HUES6 (cell line): ENCODE measurements at regions not wholly inside any gene's neighbourhood (a gene's known extent, or its start where the extent isn't known, plus 50 kb on each side); places are given as distances from the start of the nearest gene placed in this dataset.
"Not testable (repeated sequence)": the region's sequence is repeated elsewhere in the genome, so short reads cannot be mapped to it uniquely, and the experiment has no call there.

Experiments
- H3K27ac ChIP-seq: 2 replicates; pipeline ENCODE4 v1.7.0; 2013; ENCODE audit warnings: low read depth, mild to moderate bottlenecking, low read length, inconsistent platforms
- H3K27me3 ChIP-seq: 2 replicates; pipeline ENCODE4 v1.6.1; 2013; ENCODE audit warnings: low read length; ENCODE audit not compliant: control insufficient read depth, insufficient read depth
- H3K36me3 ChIP-seq: 2 replicates; pipeline ENCODE4 v1.6.1; 2013; ENCODE audit warnings: low read length; ENCODE audit not compliant: control insufficient read depth, insufficient read depth
- H3K4me1 ChIP-seq: 2 replicates; pipeline ENCODE4 v1.6.1; 2013; ENCODE audit warnings: low read length; ENCODE audit not compliant: control insufficient read depth, insufficient read depth
- H3K4me3 ChIP-seq: 2 replicates; pipeline ENCODE4 v1.5.1; 2013; ENCODE audit warnings: low read depth, low read length
- H3K9ac ChIP-seq: one replicate; pipeline ENCODE4 v1.6.1; 2013; ENCODE audit warnings: mild to moderate bottlenecking, low read length
- H3K9me3 ChIP-seq: 2 replicates; pipeline ENCODE4 v1.6.1; 2013; ENCODE audit warnings: low read depth, low read length; ENCODE audit not compliant: control insufficient read depth, insufficient read depth

GRCh38 chr4:15186806-15187205 lies 184.5 kb downstream of the CPEB2 start:
- Histone ChIP-seq H3K9ac (no peak overlapping the region), H3K9me3 (peaks cover 7% of the 10 kb centered on the region; the same call in 1 of the 2 replicates), H3K36me3 (no peaks in the 10 kb centered on the region), H3K27ac (no peak overlapping the region), H3K4me3 (no peak overlapping the region), H3K27me3 (no peaks in the 10 kb centered on the region), H3K4me1 (no peaks in the 10 kb centered on the region)

GRCh38 chr4:15188605-15189539 lies 186.6 kb downstream of the CPEB2 start:
- H3K27ac ChIP-seq = no peak overlapping the region

GRCh38 chr4:15194520-15194919 lies 192.2 kb downstream of the CPEB2 start:
- Histone ChIP-seq H3K36me3 (no peaks in the 10 kb centered on the region), H3K4me1 (peaks cover 23% of the 10 kb centered on the region), H3K4me3 (no peak overlapping the region), H3K27me3 (no peaks in the 10 kb centered on the region), H3K27ac (no peak overlapping the region), H3K9ac (no peak overlapping the region), H3K9me3 (no peaks in the 10 kb centered on the region)

More at GRCh38 chr4:15188605-15189539, 186.6 kb downstream of the CPEB2 start:
- H3K4me3 ChIP-seq = no peak overlapping the region
- no peaks in the 10 kb centered on the region for H3K36me3 ChIP-seq
- H3K27me3 ChIP-seq = no peaks in the 10 kb centered on the region
- no peak overlapping the region for H3K9ac ChIP-seq
- H3K4me1 ChIP-seq = no peaks in the 10 kb centered on the region
- peaks cover 7% of the 10 kb centered on the region; the same call in 1 of the 2 replicates for H3K9me3 ChIP-seq

- no peaks in the 10 kb centered on the region for H3K27me3 ChIP-seq
- H3K4me1 ChIP-seq = peaks cover 23% of the 10 kb centered on the region
- H3K36me3 ChIP-seq = no peaks in the 10 kb centered on the region
- H3K9me3 ChIP-seq = no peaks in the 10 kb centered on the region
- no peak overlapping the region for H3K27ac ChIP-seq
- H3K9ac ChIP-seq = no peak overlapping the region
- no peak overlapping the region for H3K4me3 ChIP-seq
Measured at GRCh38 chr4:15197005-15197404, 194.7 kb downstream of the CPEB2 start.

- peak overlapping the region; percentile 13 for H3K9ac ChIP-seq
- H3K9me3 ChIP-seq = no peaks in the 10 kb centered on the region
- peak overlapping the region; percentile 42; the same call in 1 of the 2 replicates for H3K27ac ChIP-seq
- no peaks in the 10 kb centered on the region for H3K27me3 ChIP-seq
- H3K4me3 ChIP-seq = peak overlapping the region; percentile 19
- H3K4me1 ChIP-seq = peaks cover 23% of the 10 kb centered on the region
- no peaks in the 10 kb centered on the region for H3K36me3 ChIP-seq
Measured at GRCh38 chr4:15198070-15198727, 195.9 kb downstream of the CPEB2 start.

GRCh38 chr4:15201782-15202181 lies 199.5 kb downstream of the CPEB2 start:
- peaks cover 19% of the 10 kb centered on the region for H3K4me1 ChIP-seq
- H3K4me3 ChIP-seq = no peak overlapping the region
- peaks cover 15% of the 10 kb centered on the region for H3K9me3 ChIP-seq
- no peaks in the 10 kb centered on the region for H3K27me3 ChIP-seq
- no peak overlapping the region for H3K9ac ChIP-seq
- no peaks in the 10 kb centered on the region for H3K36me3 ChIP-seq
- H3K27ac ChIP-seq = no peak overlapping the region

GRCh38 chr4:15202481-15202880 lies 200.2 kb downstream of the CPEB2 start:
- Histone ChIP-seq H3K4me3 (no peak overlapping the region), H3K9me3 (peaks cover 21% of the 10 kb centered on the region), H3K4me1 (peaks cover 14% of the 10 kb centered on the region), H3K36me3 (no peaks in the 10 kb centered on the region), H3K27me3 (no peaks in the 10 kb centered on the region), H3K27ac (no peak overlapping the region), H3K9ac (no peak overlapping the region)

GRCh38 chr4:15206526-15206925 lies 204.2 kb downstream of the CPEB2 start:
- not testable (repeated sequence) for H3K27me3 ChIP-seq, H3K27ac ChIP-seq, H3K36me3 ChIP-seq, H3K4me3 ChIP-seq, H3K4me1 ChIP-seq, H3K9ac ChIP-seq
- peaks cover 21% of the 10 kb centered on the region for H3K9me3 ChIP-seq

GRCh38 chr4:15213302-15213970 lies 211.2 kb downstream of the CPEB2 start:
- H3K27ac ChIP-seq = no peak overlapping the region
- peaks cover 7% of the 10 kb centered on the region for H3K4me1 ChIP-seq
- no peak overlapping the region for H3K4me3 ChIP-seq
- no peaks in the 10 kb centered on the region for H3K36me3 ChIP-seq
- no peaks in the 10 kb centered on the region for H3K27me3 ChIP-seq
- H3K9ac ChIP-seq = no peak overlapping the region
- H3K9me3 ChIP-seq = no peaks in the 10 kb centered on the region

- Histone ChIP-seq H3K9me3 (no peaks in the 10 kb centered on the region), H3K36me3 (no peaks in the 10 kb centered on the region), H3K27ac (no peak overlapping the region), H3K9ac (no peak overlapping the region), H3K27me3 (no peaks in the 10 kb centered on the region), H3K4me1 (peaks cover 7% of the 10 kb centered on the region), H3K4me3 (no peak overlapping the region)
Measured at GRCh38 chr4:15215109-15215508, 212.7 kb upstream of the C1QTNF7 start.

GRCh38 chr4:15226203-15226602 lies 201.6 kb upstream of the C1QTNF7 start:
- Histone ChIP-seq H3K27me3 (no peaks in the 10 kb centered on the region), H3K4me3 (no peak overlapping the region), H3K36me3 (no peaks in the 10 kb centered on the region), H3K27ac (no peak overlapping the region), H3K9me3 (no peaks in the 10 kb centered on the region), H3K4me1 (no peaks in the 10 kb centered on the region), H3K9ac (no peak overlapping the region)
